ENCODE measurements at regions not wholly inside any gene's neighbourhood (a gene's known extent, or its start where the extent isn't known, plus 50 kb on each side); places are given as distances from the start of the nearest gene placed in this dataset.
A peak's percentile ranks its signal among the peaks of the same experiment; 100 is the strongest.

DNA sequence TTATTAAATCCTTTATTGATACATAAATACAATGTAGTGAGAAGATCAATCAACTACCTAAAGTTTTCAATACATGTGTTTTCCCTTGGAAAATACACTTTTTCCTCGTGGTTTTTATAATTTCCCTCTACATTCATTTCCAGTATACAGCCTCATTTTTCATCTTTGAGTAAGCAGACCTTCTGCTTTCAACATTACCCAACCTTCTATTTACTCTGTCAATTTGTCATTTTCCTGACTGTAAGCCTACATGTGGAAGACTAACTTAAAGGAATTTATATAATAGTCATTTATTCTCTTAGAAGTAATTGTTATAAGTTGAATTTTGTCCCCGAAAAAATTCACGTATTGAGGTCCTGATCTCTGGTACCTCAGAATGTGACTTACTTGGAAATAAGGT is 594.0 kb downstream of the NUP35 start:
- Histone ChIP-seq H3K4me3 (no peak overlapping the region), H3K4me1 (no peaks in the 10 kb centered on the region), H3K36me3 (no peaks in the 10 kb centered on the region), H3K27me3 (no peaks in the 10 kb centered on the region), H3K27ac (no peak overlapping the region), H3K9me3 (no peaks in the 10 kb centered on the region)
- intact Hi-C loops (cut with DNase I; ENCODE audit: low total_unique reads): no loop called here
- 48 to 65% (median 60%) methylated on average over 3 of the region's 3 CpGs for WGBS, 5 donors
- no peak for TF ChIP-seq CTCF (IDR thresholded peaks at IDR 0.05)
- no peak for TF ChIP-seq POLR2A (IDR thresholded peaks at IDR 0.05)
- no peak for TF ChIP-seq EP300 (IDR thresholded peaks at IDR 0.05)
- no peak for DNase-seq

- H3K27ac ChIP-seq: no peak overlapping the region
- H3K9me3 ChIP-seq: no peaks in the 10 kb centered on the region
- no peak overlapping the region for H3K4me3 ChIP-seq
- H3K27me3 ChIP-seq: no peaks in the 10 kb centered on the region
- H3K4me1 ChIP-seq: no peaks in the 10 kb centered on the region
- H3K36me3 ChIP-seq: no peaks in the 10 kb centered on the region
- 88 to 94% (median 93%) methylated on average over 2 of the region's 2 CpGs for WGBS, 5 donors
- intact Hi-C loops (cut with DNase I; ENCODE audit: low total_unique reads): no loop called here
- DNase-seq: no peak
- TF ChIP-seq EP300 (IDR thresholded peaks at IDR 0.05): no peak
Observed at GRCh38 chr2:183723278-183723677, 599.0 kb downstream of the NUP35 start.

- whole genome bisulfite sequencing, 5 donors: 19 to 43% (median 30%) methylated on average over 2 of the region's 2 CpGs
- no peaks in the 10 kb centered on the region for H3K27me3 ChIP-seq
Observed at GRCh38 chr2:183729380-183729779, 605.1 kb downstream of the NUP35 start.

DNA sequence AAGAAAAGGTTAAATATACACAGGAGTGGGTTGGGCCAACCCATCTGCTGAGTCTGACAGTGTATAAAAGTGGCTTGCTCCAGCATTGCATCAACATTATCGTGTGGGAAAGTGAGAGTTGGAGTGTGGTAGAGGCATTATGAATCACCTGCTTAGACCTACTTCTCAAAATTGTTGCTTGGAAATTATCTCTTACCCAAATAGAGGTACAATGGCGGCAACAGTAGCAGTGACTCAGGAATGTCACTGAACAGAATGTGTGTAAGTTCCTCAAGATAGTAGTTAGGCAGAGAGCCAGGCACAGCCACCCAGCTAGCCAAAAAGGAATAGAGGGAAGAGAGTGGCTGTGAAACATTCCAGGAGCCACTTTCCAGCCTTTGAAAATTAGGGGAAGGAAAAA is 616.0 kb downstream of the NUP35 start:
- TF ChIP-seq CTCF (IDR thresholded peaks at IDR 0.05) (no peak), POLR2AphosphoS5 (IDR thresholded peaks at IDR 0.05) (peak in 2 of 3 donors; percentile 25 to 47)
- Histone ChIP-seq H3K27ac (no peak overlapping the region), H3K36me3 (no peaks in the 10 kb centered on the region), H3K4me1 (no peaks in the 10 kb centered on the region), H3K27me3 (no peaks in the 10 kb centered on the region), H3K9me3 (no peaks in the 10 kb centered on the region), H3K4me3 (no peak overlapping the region)
- intact Hi-C loops (cut with DNase I; ENCODE audit: low total_unique reads): no loop called here
- WGBS, 5 donors: 19 to 44% (median 38%) methylated on average over 2 of the region's 2 CpGs
- DNase-seq: peak in 1 of 2 donors; percentile 61

More at GRCh38 chr2:183729380-183729779, 605.1 kb downstream of the NUP35 start:
- H3K9me3 ChIP-seq: no peaks in the 10 kb centered on the region
- no peak overlapping the region for H3K4me3 ChIP-seq
- H3K27ac ChIP-seq: no peak overlapping the region
- TF ChIP-seq POLR2A (IDR thresholded peaks at IDR 0.05): no peak
- TF ChIP-seq POLR2AphosphoS5 (IDR thresholded peaks at IDR 0.05): no peak
- DNase-seq: peak in 1 of 2 donors; percentile 22
- no peaks in the 10 kb centered on the region for H3K36me3 ChIP-seq
- no peaks in the 10 kb centered on the region for H3K4me1 ChIP-seq
- intact Hi-C loops (cut with DNase I; ENCODE audit: low total_unique reads): no loop called here

GRCh38 chr2:183752571-183752970 is 628.3 kb downstream of the NUP35 start:
- Histone ChIP-seq H3K4me1 (no peaks in the 10 kb centered on the region), H3K36me3 (no peaks in the 10 kb centered on the region), H3K4me3 (no peak overlapping the region), H3K9me3 (no peaks in the 10 kb centered on the region), H3K27me3 (no peaks in the 10 kb centered on the region), H3K27ac (no peak overlapping the region)
- TF ChIP-seq POLR2A (IDR thresholded peaks at IDR 0.05) (no peak), CTCF (IDR thresholded peaks at IDR 0.05) (no peak), POLR2AphosphoS5 (IDR thresholded peaks at IDR 0.05) (no peak), EP300 (IDR thresholded peaks at IDR 0.05) (no peak)
- DNase-seq: no peak
- 74 to 86% (median 77%) methylated on average over 3 of the region's 3 CpGs for WGBS, 5 donors
- intact Hi-C loops (cut with DNase I; ENCODE audit: low total_unique reads): no loop called here
